ENCODE measurements at regions not wholly inside any gene's neighbourhood (a gene's known extent, or its start where the extent isn't known, plus 50 kb on each side); places are given as distances from the start of the nearest gene placed in this dataset.

DNA sequence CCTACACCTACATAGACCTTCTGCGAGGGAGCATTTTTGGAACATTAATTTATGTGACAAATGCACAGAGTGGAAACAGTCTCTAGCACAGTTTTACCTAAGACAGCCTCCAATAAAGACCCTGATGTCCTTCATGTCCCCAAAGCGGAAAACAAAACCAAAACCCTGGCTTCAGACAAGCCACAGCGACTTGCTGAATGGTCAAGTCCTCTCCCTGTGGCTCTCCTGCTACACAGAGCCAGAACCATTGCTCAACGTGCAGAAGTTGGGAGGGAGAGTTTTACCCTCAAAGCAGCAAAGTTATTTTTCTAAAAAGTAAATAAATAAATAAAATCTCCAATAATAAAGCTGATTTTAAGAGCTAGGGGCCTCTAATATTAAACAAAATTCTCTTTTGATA lies 135.0 kb upstream of the TMEM132C start:
- Histone ChIP-seq H3K4me2 (ENCODE audit: low read length) (no peak overlapping the region), H3F3A (ENCODE audit: insufficient read depth, low read length, poor library complexity, severe bottlenecking) (no peaks in the 10 kb centered on the region), H4K20me1 (ENCODE audit: insufficient read depth) (no peaks in the 10 kb centered on the region), H3K27ac (ENCODE audit: low read length) (no peak overlapping the region), H3K9me3 (ENCODE audit: low read length) (no peaks in the 10 kb centered on the region), H3K4me3 (ENCODE audit: low read length) (no peak overlapping the region), H3K9ac (ENCODE audit: low read length) (no peak overlapping the region), H3K36me3 (ENCODE audit: insufficient read depth, low read length) (no peaks in the 10 kb centered on the region), H3K9me2 (ENCODE audit: insufficient read depth, low read length) (no peaks in the 10 kb centered on the region), H3K27me3 (ENCODE audit: insufficient read depth, low read depth, low read length) (no peaks in the 10 kb centered on the region), H2AFZ (ENCODE audit: low read depth, low read length) (no peak overlapping the region), H3K79me2 (replicated peaks; ENCODE audit: insufficient read depth, low read length) (no peaks in the 10 kb centered on the region)
- TF ChIP-seq MXI1 (conservative IDR thresholded peaks at IDR 0.05; ENCODE audit: poor library complexity, severe bottlenecking): no peak
- TF ChIP-seq, protein P1, sequence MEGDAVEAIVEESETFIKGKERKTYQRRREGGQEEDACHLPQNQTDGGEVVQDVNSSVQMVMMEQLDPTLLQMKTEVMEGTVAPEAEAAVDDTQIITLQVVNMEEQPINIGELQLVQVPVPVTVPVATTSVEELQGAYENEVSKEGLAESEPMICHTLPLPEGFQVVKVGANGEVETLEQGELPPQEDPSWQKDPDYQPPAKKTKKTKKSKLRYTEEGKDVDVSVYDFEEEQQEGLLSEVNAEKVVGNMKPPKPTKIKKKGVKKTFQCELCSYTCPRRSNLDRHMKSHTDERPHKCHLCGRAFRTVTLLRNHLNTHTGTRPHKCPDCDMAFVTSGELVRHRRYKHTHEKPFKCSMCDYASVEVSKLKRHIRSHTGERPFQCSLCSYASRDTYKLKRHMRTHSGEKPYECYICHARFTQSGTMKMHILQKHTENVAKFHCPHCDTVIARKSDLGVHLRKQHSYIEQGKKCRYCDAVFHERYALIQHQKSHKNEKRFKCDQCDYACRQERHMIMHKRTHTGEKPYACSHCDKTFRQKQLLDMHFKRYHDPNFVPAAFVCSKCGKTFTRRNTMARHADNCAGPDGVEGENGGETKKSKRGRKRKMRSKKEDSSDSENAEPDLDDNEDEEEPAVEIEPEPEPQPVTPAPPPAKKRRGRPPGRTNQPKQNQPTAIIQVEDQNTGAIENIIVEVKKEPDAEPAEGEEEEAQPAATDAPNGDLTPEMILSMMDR (IDR thresholded peaks at IDR 0.05; ENCODE audit: poor library complexity, severe bottlenecking): no peak

DNA sequence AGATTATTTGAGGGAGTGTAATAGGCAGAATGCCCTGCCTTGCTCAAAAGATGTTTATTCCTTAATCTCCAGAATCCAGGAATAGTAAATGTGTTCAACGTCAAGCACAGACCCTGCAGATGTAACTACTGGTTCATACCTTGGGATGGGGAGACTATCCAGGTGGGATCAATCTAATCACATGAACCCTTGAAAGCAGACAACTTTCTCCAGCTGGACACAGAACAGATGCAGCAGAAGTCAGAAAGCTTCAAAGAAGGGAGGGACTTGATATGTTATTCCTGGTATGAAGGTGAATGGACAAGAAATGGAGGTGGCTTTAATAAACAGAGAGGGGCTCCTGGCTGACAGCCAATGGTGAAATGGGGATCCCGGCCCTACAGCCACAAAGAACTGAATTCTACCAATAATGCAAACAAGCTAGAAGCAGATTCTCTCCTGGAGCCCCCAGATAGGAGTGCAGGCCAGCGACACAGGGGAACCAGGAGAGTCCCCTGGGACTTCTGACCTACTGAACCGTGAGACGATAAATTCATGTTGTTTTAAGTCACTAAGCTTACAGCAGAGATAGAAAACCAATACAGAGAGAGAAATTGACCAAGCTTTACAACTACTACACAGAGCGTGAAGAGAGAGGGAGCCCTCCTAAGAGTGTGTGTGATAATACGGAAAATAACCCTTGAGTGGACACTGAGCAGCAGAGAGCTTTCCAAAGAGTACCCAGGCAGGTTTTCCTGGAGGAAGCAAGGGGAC lies 133.5 kb upstream of the TMEM132C start:
- Histone ChIP-seq H3K79me2 (replicated peaks; ENCODE audit: insufficient read depth, low read length) (no peaks in the 10 kb centered on the region), H3K9me3 (ENCODE audit: low read length) (no peaks in the 10 kb centered on the region), H3F3A (ENCODE audit: insufficient read depth, low read length, poor library complexity, severe bottlenecking) (no peaks in the 10 kb centered on the region), H2AFZ (ENCODE audit: low read depth, low read length) (no peak overlapping the region), H3K4me2 (ENCODE audit: low read length) (no peak overlapping the region), H3K9ac (ENCODE audit: low read length) (no peak overlapping the region), H3K27me3 (ENCODE audit: insufficient read depth, low read depth, low read length) (no peaks in the 10 kb centered on the region), H3K4me3 (ENCODE audit: low read length) (no peak overlapping the region), H3K9me2 (ENCODE audit: insufficient read depth, low read length) (no peaks in the 10 kb centered on the region), H3K27ac (ENCODE audit: low read length) (no peak overlapping the region), H3K36me3 (ENCODE audit: insufficient read depth, low read length) (no peaks in the 10 kb centered on the region), H4K20me1 (ENCODE audit: insufficient read depth) (no peaks in the 10 kb centered on the region)
- TF ChIP-seq POLR2AphosphoS5 (IDR thresholded peaks at IDR 0.05) (no peak), RAD21 (conservative IDR thresholded peaks at IDR 0.05) (no peak), SMC3 (conservative IDR thresholded peaks at IDR 0.05; ENCODE audit: poor library complexity) (no peak), EP300 (conservative IDR thresholded peaks at IDR 0.05; ENCODE audit: poor library complexity, severe bottlenecking) (no peak), MXI1 (conservative IDR thresholded peaks at IDR 0.05; ENCODE audit: poor library complexity, severe bottlenecking) (no peak), TAF1 (IDR thresholded peaks at IDR 0.05; ENCODE audit: low read depth) (no peak), EZH2 (IDR thresholded peaks at IDR 0.05; ENCODE audit: borderline replicate concordance, insufficient read depth, low read length, poor library complexity, severe bottlenecking) (no peak)
- TF ChIP-seq, protein P1 (IDR thresholded peaks at IDR 0.05; ENCODE audit: poor library complexity, severe bottlenecking): no peak
- TF ChIP-seq, protein P2, sequence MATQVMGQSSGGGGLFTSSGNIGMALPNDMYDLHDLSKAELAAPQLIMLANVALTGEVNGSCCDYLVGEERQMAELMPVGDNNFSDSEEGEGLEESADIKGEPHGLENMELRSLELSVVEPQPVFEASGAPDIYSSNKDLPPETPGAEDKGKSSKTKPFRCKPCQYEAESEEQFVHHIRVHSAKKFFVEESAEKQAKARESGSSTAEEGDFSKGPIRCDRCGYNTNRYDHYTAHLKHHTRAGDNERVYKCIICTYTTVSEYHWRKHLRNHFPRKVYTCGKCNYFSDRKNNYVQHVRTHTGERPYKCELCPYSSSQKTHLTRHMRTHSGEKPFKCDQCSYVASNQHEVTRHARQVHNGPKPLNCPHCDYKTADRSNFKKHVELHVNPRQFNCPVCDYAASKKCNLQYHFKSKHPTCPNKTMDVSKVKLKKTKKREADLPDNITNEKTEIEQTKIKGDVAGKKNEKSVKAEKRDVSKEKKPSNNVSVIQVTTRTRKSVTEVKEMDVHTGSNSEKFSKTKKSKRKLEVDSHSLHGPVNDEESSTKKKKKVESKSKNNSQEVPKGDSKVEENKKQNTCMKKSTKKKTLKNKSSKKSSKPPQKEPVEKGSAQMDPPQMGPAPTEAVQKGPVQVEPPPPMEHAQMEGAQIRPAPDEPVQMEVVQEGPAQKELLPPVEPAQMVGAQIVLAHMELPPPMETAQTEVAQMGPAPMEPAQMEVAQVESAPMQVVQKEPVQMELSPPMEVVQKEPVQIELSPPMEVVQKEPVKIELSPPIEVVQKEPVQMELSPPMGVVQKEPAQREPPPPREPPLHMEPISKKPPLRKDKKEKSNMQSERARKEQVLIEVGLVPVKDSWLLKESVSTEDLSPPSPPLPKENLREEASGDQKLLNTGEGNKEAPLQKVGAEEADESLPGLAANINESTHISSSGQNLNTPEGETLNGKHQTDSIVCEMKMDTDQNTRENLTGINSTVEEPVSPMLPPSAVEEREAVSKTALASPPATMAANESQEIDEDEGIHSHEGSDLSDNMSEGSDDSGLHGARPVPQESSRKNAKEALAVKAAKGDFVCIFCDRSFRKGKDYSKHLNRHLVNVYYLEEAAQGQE (IDR thresholded peaks at IDR 0.05; ENCODE audit: borderline replicate concordance): no peak
